Skeletal muscle cell (primary cell): ENCODE measurements at regions not wholly inside any gene's neighbourhood (a gene's known extent, or its start where the extent isn't known, plus 50 kb on each side); places are given as distances from the start of the nearest gene placed in this dataset.

ENCODE experiments used
- DNase-seq: peaks from one replicate; pipeline ENCODE4 v3.0.0-alpha.2; 2010; ENCODE audit warnings: low read depth
- H3K4me3 ChIP-seq: 2 replicates; pipeline ENCODE4 v1.5.1; 2011; ENCODE audit warnings: low read depth, mild to moderate bottlenecking, control low read depth, low read length, moderate library complexity

- no peak for DNase-seq
- no peak overlapping the region for H3K4me3 ChIP-seq
These were observed 987.0 kb downstream of the NR2F1-AS1 start for GRCh38 chr5:92594031-92594430.

GRCh38 chr5:92588876-92589275 lies 992.1 kb downstream of the NR2F1-AS1 start:
- H3K4me3 ChIP-seq = no peak overlapping the region
- DNase-seq = no peak

GRCh38 chr5:92581690-92582089 lies 999.3 kb downstream of the NR2F1-AS1 start:
- no peak for DNase-seq
- H3K4me3 ChIP-seq = no peak overlapping the region

DNA sequence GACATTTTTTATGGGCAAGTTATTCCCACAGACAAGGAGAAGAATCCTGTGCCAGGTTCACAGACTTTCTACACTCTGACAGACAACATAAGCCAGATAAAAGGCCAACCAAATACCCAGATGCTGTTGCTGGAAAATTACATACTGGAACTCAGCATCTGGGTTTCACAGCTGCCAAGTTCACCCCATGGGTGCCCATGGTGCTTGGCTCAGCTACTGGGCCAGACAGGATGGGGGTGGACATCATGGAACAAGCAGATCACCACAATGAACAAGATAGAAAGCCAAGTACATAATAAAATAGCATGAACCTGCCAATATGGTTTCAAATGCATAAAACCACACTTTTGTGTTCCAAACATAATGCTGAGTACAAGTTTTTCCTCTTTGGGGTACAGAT lies 999.8 kb downstream of the NR2F1-AS1 start:
- H3K4me3 ChIP-seq = no peak overlapping the region
- no peak for DNase-seq

DNA sequence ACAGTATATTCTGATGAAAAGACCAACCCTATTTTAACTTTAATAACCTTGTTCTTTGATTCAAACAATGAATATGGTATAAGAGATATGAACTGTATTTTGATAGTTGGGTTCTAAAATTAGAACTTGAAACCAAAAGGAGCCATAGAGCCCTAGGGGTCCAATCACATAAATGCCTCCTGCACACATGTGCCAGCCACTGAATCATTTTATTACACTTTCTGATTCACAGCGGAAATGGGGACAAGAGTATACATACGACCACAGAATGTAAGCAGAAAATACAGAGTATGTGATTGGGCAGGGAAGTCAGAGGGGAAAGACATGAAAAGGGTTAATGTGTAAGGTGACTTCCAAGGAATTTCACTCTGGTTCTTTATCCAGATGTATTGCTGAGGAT lies 1000.2 kb downstream of the NR2F1-AS1 start:
- no peak for DNase-seq
- no peak overlapping the region for H3K4me3 ChIP-seq

- no peak overlapping the region for H3K4me3 ChIP-seq
- DNase-seq = no peak
These were observed 1007.0 kb downstream of the NR2F1-AS1 start for GRCh38 chr5:92574023-92574422.

- H3K4me3 ChIP-seq = no peak overlapping the region
- no peak for DNase-seq
These were observed 1012.5 kb downstream of the NR2F1-AS1 start for GRCh38 chr5:92568522-92568921.

- no peak for DNase-seq
- H3K4me3 ChIP-seq = no peak overlapping the region
These were observed 1013.1 kb downstream of the NR2F1-AS1 start for GRCh38 chr5:92567831-92568450.

DNA sequence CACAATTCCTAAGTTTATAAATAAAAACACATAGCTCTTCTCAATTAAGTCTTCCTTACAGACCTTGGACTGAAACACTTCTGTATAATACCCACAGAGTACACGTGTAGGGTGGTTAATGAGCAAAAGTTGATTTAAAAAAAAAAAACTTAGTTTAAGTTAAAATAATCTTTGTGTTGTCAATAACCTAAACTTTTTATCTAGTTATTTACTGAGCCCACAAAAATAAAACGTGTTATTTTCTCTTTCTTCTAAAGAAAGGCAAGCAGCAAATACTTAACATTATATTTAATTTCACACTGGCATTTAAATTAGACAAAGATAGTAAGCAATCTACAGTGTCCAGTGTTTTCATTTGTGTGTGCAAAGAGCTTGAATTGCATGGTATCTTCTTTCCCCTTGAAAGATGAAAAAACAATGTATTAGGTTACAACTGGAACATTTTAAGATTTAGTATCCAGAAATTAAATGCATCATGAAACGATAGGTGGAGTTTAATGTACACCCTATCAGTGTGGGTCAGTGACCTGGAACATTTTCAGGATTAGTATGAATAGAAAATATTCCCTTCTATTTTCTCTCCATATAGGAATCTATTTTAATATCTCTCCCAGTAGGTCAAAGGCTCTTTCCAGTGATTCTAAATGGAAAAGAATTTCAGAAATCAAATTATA lies 1014.8 kb downstream of the NR2F1-AS1 start:
- H3K4me3 ChIP-seq = no peak overlapping the region
- no peak for DNase-seq

DNA sequence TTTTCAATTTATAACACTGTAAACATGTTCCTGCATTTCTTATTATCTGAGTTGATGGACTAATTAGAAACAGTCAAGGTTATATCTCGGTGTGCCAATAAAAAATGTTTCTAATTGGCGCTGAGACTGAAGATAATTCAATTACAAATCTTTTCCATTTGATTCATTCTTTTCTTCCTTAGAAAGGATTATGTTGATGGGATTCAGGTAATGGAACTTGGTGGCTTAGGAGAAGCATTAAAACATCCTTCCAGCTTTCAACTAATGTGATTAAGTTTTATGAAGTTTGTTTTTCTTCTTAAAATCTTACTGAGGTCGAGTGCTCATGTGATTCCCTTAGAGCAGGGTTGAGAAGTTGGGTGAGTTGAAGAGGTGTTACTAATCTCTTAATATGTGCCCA lies 1015.3 kb downstream of the NR2F1-AS1 start:
- H3K4me3 ChIP-seq = no peak overlapping the region
- DNase-seq = no peak

DNA sequence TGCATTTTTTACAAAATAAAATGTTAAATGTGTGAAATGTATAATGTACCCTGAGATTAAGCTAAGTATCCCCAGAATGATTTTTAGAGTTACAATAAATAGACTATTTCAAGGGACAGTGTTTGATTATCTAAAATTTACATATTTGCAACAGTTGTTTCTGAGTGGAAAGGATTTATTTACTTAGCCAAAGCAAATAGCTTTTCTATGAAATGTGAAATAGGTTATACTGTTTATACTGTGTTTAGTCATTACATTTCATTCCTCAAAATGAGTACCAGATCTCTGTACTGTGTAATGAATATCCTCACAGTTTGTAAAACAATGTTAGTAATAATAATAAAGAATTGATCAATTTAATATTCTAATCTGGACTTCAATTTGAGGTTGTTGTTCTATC lies 1019.0 kb downstream of the NR2F1-AS1 start:
- no peak overlapping the region for H3K4me3 ChIP-seq
- DNase-seq = no peak

- no peak for DNase-seq
- no peak overlapping the region for H3K4me3 ChIP-seq
These were observed 1019.5 kb downstream of the NR2F1-AS1 start for GRCh38 chr5:92561411-92561959.

- DNase-seq = no peak
- H3K4me3 ChIP-seq = no peak overlapping the region
These were observed 1020.2 kb downstream of the NR2F1-AS1 start for GRCh38 chr5:92560698-92561401.

GRCh38 chr5:92559781-92560180 lies 1021.2 kb downstream of the NR2F1-AS1 start:
- no peak overlapping the region for H3K4me3 ChIP-seq
- DNase-seq = no peak

DNA sequence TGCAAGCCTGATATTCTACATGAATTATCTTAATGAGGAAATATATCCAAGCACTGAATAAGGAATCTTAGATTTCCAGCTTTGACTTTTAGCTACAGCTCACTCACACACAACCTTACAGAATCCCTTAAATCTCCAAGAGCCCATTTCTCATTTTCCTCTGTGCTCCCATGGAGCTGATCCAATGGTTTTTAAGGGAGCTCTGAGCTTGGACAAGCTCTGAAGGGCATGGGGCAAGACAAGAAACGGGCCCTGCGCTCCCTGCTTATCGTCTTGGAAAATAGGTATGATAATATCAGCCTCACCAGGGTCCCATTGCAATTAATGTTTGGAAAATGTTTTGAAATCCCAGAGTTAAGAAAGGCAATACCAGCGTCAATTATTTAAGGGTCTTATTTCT lies 1021.7 kb downstream of the NR2F1-AS1 start:
- no peak for DNase-seq

GRCh38 chr5:92556747-92557146 lies 1024.3 kb downstream of the NR2F1-AS1 start:
- DNase-seq = no peak
- H3K4me3 ChIP-seq = no peak overlapping the region

More for the DNA sequence above, 1021.7 kb downstream of the NR2F1-AS1 start:
- H3K4me3 ChIP-seq = no peak overlapping the region

DNA sequence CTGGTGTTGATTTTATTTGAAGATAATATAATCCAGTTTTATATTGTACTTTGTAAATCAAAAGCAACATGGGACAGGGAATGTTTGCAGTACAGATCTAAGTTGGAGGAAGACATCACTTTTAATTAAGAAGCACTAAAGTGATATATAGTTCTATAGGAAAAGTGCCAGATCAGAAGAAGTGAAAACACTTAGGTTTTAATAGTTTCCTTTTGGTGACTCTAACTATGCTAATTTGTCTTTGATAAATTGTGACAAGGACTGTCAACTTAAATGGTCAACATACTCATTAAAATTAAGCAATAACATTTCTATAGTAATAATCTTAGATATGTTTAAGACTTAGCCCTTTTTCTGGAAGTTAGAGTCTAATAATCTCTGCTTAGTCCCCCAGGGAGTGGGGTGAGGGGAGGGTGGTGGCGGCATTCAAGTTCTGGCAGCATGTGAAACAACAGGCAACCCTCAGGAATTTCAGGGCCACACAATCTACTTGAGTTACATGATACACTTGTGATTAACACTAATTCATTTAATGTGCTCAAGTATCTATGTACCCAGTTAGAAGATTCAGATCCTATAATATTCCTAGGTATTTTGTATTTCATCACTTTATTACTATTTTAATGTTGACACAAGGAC lies 1026.5 kb downstream of the NR2F1-AS1 start:
- H3K4me3 ChIP-seq = no peak overlapping the region
- no peak for DNase-seq

GRCh38 chr5:92553326-92553725 lies 1027.7 kb downstream of the NR2F1-AS1 start:
- DNase-seq = no peak
- no peak overlapping the region for H3K4me3 ChIP-seq

GRCh38 chr5:92552206-92553160 lies 1028.5 kb downstream of the NR2F1-AS1 start:
- no peak overlapping the region for H3K4me3 ChIP-seq
- peak; percentile 97 for DNase-seq
